IMR-90 (cell line): ENCODE measurements at regions not wholly inside any gene's neighbourhood (a gene's known extent, or its start where the extent isn't known, plus 50 kb on each side); places are given as distances from the start of the nearest gene placed in this dataset.

Experiments used
- ATAC-seq: fragments of 200-7000 bp; cut with Tn5 transposase; 2 replicates; pipeline ENCODE4 v1.9.1; 2020; ENCODE audit warnings: low read depth, mild to moderate bottlenecking, moderate library complexity
- BruUV-seq: library from RNA; stranded (reverse); fragments of 400-500 nt; replicated peaks from 2 replicates; lab custom pipeline; 2021; lab: Mats Ljungman, UMichigan
- CTCF ChIA-PET: fragments of 300-600 bp; formaldehyde crosslinking; extraction: SDS; loops from one replicate; lab custom pipeline; 2021; ENCODE audit warnings: antibody characterized with exemption; lab: Yijun Ruan, JAX
- POLR2A ChIA-PET: fragments of 300-600 bp; sonication (Branson Sonifier 250); formaldehyde crosslinking; loops from one replicate; lab custom pipeline; 2022; ENCODE audit warnings: antibody characterized with exemption; ENCODE audit not compliant: unreplicated experiment; lab: Charles Lee
- DNase-seq: peaks from one replicate; pipeline ENCODE4 v3.0.0; 2013
- H2AFZ ChIP-seq: replicated peaks from 2 replicates; pipeline ENCODE3; 2013; ENCODE audit warnings: low read length, mild to moderate bottlenecking; ENCODE audit not compliant: poor library complexity
- H2AK5ac ChIP-seq: 2 replicates; pipeline ENCODE4 v1.6.1; 2013; ENCODE audit warnings: low read depth, low read length, inconsistent platforms
- H2AK9ac ChIP-seq: replicated peaks from 2 replicates; pipeline ENCODE3; 2013; ENCODE audit warnings: mild to moderate bottlenecking, low read depth, low read length, moderate library complexity; ENCODE audit not compliant: poor library complexity
- H2BK120ac ChIP-seq: 2 replicates; pipeline ENCODE4 v1.6.1; 2013; ENCODE audit warnings: low read depth, low read length, inconsistent platforms
- H2BK15ac ChIP-seq: 3 replicates; pipeline ENCODE4 v1.6.1; 2013; ENCODE audit warnings: low read depth, low read length, inconsistent platforms
- H2BK20ac ChIP-seq: 2 replicates; pipeline ENCODE4 v1.6.1; 2013; ENCODE audit warnings: low read depth, mild to moderate bottlenecking, inconsistent platforms, low read length, moderate library complexity
- H2BK5ac ChIP-seq: 2 replicates; pipeline ENCODE4 v1.6.1; 2013; ENCODE audit warnings: mild to moderate bottlenecking, low read depth, low read length, inconsistent platforms; ENCODE audit not compliant: poor library complexity, severe bottlenecking
- H3K14ac ChIP-seq: replicated peaks from 2 replicates; pipeline ENCODE4 v1.6.1; 2013; ENCODE audit warnings: low read depth, low read length, inconsistent platforms
- H3K18ac ChIP-seq: 2 replicates; pipeline ENCODE4 v1.6.1; 2013; ENCODE audit warnings: low read depth, low read length, control low read depth
- H3K23ac ChIP-seq: 2 replicates; pipeline ENCODE4 v1.6.1; 2013; ENCODE audit warnings: low read depth, low read length, inconsistent platforms
- H3K27ac ChIP-seq: 2 replicates; pipeline ENCODE4 v1.5.1; 2013; ENCODE audit warnings: mild to moderate bottlenecking, control low read depth, low read length; ENCODE audit not compliant: insufficient read depth
- H3K27me3 ChIP-seq: 2 replicates; pipeline ENCODE4 v1.6.1; 2013; ENCODE audit warnings: low read length; ENCODE audit not compliant: control insufficient read depth, insufficient read depth
- H3K36me3 ChIP-seq: 2 replicates; pipeline ENCODE4 v1.6.1; 2013; ENCODE audit warnings: low read length, mixed read lengths; ENCODE audit not compliant: control insufficient read depth, insufficient read depth
- H3K4ac ChIP-seq: 2 replicates; pipeline ENCODE4 v1.6.1; 2013; ENCODE audit warnings: low read depth, low read length, inconsistent platforms
- H3K4me1 ChIP-seq: 2 replicates; pipeline ENCODE4 v1.6.1; 2013; ENCODE audit warnings: low read length, mixed read lengths; ENCODE audit not compliant: control insufficient read depth, insufficient read depth
- H3K4me2 ChIP-seq: 2 replicates; pipeline ENCODE4 v1.6.1; 2013; ENCODE audit warnings: low read depth, mild to moderate bottlenecking, control low read depth, low read length, moderate library complexity
- H3K4me3 ChIP-seq: 2 replicates; pipeline ENCODE4 v1.5.1; 2013; ENCODE audit warnings: low read depth, mild to moderate bottlenecking, control low read depth, low read length, moderate library complexity; ENCODE audit not compliant: insufficient read depth
- H3K56ac ChIP-seq: 2 replicates; pipeline ENCODE4 v1.6.1; 2013; ENCODE audit warnings: low read length, inconsistent platforms; ENCODE audit not compliant: insufficient read depth; ENCODE audit errors: extremely low read depth
- H3K79me1 ChIP-seq, 2 experiments: 2 replicates each; pipeline ENCODE4 v1.6.1; 2013; ENCODE audit warnings: low read length in 2 of 2, inconsistent platforms in 1 of 2, low read depth in 1 of 2
- H3K9ac ChIP-seq: 2 replicates; pipeline ENCODE4 v1.6.1; 2013; ENCODE audit warnings: low read depth, low read length, control low read depth
- H3K9me1 ChIP-seq: 2 replicates; pipeline ENCODE4 v1.6.1; 2013; ENCODE audit warnings: low read length, inconsistent platforms; ENCODE audit not compliant: insufficient read depth
- H3K9me3 ChIP-seq: 2 replicates; pipeline ENCODE4 v1.6.1; 2013; ENCODE audit warnings: low read length; ENCODE audit not compliant: control insufficient read depth, insufficient read depth
- H4K20me1 ChIP-seq: 2 replicates; pipeline ENCODE4 v1.6.1; 2013; ENCODE audit warnings: low read length, inconsistent platforms; ENCODE audit not compliant: insufficient read depth
- H4K5ac ChIP-seq: 2 replicates; pipeline ENCODE4 v1.6.1; 2013; ENCODE audit warnings: mild to moderate bottlenecking, low read depth, low read length, control low read depth
- H4K8ac ChIP-seq, 2 experiments: 2 replicates each; pipeline ENCODE4 v1.6.1; 2013; ENCODE audit warnings: low read depth in 2 of 2, low read length in 2 of 2, control low read depth in 1 of 2, inconsistent platforms in 1 of 2
- H4K91ac ChIP-seq: 2 replicates; pipeline ENCODE4 v1.6.1; 2013; ENCODE audit warnings: low read depth, low read length, inconsistent platforms; ENCODE audit not compliant: insufficient read depth
- BHLHE40 ChIP-seq: fragments of 150-350 bp; IDR thresholded peaks from 2 replicates; pipeline ENCODE4 v1.6.1; 2016; ENCODE audit warnings: mild to moderate bottlenecking, low read depth, low read length
- CEBPB ChIP-seq: IDR thresholded peaks from 2 replicates; pipeline ENCODE4 v1.6.1; 2012; ENCODE audit warnings: low read depth, low read length, improper control_type of control experiment
- CHD1 ChIP-seq: IDR thresholded peaks from 2 replicates; pipeline ENCODE4 v1.6.1; 2012; ENCODE audit warnings: low read depth, low read length, improper control_type of control experiment
- CTCF ChIP-seq: conservative IDR thresholded peaks from 2 replicates; pipeline ENCODE4 v1.5.1; 2012; ENCODE audit warnings: mild to moderate bottlenecking, low read depth, low read length, improper control_type of control experiment
- FOS ChIP-seq: fragments of 150-350 bp; IDR thresholded peaks from 2 replicates; pipeline ENCODE4 v1.6.1; 2016; ENCODE audit warnings: low read depth, low read length
- MAFK ChIP-seq: IDR thresholded peaks from 2 replicates; pipeline ENCODE4 v1.6.1; 2012; ENCODE audit warnings: low read depth, low read length, improper control_type of control experiment
- MAZ ChIP-seq: IDR thresholded peaks from 2 replicates; pipeline ENCODE4 v1.6.1; 2012; ENCODE audit warnings: low read depth, mild to moderate bottlenecking, low read length, improper control_type of control experiment, moderate library complexity, borderline replicate concordance
- MXI1 ChIP-seq: IDR thresholded peaks from 2 replicates; pipeline ENCODE4 v1.6.1; 2012; ENCODE audit warnings: low read depth, mild to moderate bottlenecking, low read length, moderate library complexity, borderline replicate concordance
- NFE2L2 ChIP-seq: fragments of 150-350 bp; IDR thresholded peaks from 2 replicates; pipeline ENCODE4 v1.6.1; 2016; ENCODE audit warnings: low read depth, mild to moderate bottlenecking, low read length
- POLR2A ChIP-seq: IDR thresholded peaks from 2 replicates; pipeline ENCODE4 v1.6.1; 2012; ENCODE audit warnings: mild to moderate bottlenecking, low read depth, low read length
- RAD21 ChIP-seq: IDR thresholded peaks from 2 replicates; pipeline ENCODE4 v1.6.1; 2012; ENCODE audit warnings: low read length, improper control_type of control experiment
- RFX5 ChIP-seq: IDR thresholded peaks from 2 replicates; pipeline ENCODE4 v1.8.0; 2012; ENCODE audit warnings: low read depth, mild to moderate bottlenecking, low read length, moderate library complexity
- SMC3 ChIP-seq: fragments of 150-350 bp; IDR thresholded peaks from 2 replicates; pipeline ENCODE4 v1.6.1; 2016; ENCODE audit warnings: low read depth, mild to moderate bottlenecking, antibody characterized with exemption, low read length, moderate library complexity
- USF2 ChIP-seq: fragments of 150-350 bp; IDR thresholded peaks from 2 replicates; pipeline ENCODE4 v1.6.1; 2017; ENCODE audit warnings: mild to moderate bottlenecking, antibody characterized with exemption, low read length, low read depth
- WGBS, 2 experiments: methylation state at CpG; one replicate each; pipeline versions ENCODE4 v1.1.5 to v1.1.7; 2013; ENCODE audit warnings: missing lambda C conversion rate in 2 of 2; ENCODE audit not compliant: insufficient read length in 1 of 2; ENCODE audit errors: extremely low coverage in 2 of 2; 5-methylcytosine and 5-hydroxymethylcytosine counted together
- dilution Hi-C: fragments of 300-500 bp; cut with HindIII; formaldehyde crosslinking; loops from one replicate; pipeline ENCODE4 v1.14.3; 2018; ENCODE audit warnings: low sequenced_read_pairs; ENCODE audit not compliant: unreplicated experiment
- in situ Hi-C: fragments of 300-500 bp; cut with MboI; formaldehyde crosslinking; loops from 3 replicates; pipeline ENCODE4 v1.14.3; 2019; ENCODE audit warnings: low sequenced_read_pairs, inconsistent platforms, mixed read lengths
- intact Hi-C: fragments of 100-400 bp; cut with micrococcal nuclease; formaldehyde crosslinking; loops from 2 replicates; pipeline ENCODE4 v1.10.0; 2022
- TF ChIP-seq, protein P1 (sequence below): fragments of 150-350 bp; IDR thresholded peaks from 2 replicates; pipeline ENCODE4 v1.6.1; 2016; ENCODE audit warnings: low read depth, mild to moderate bottlenecking, low read length, moderate library complexity, borderline replicate concordance

DNA sequence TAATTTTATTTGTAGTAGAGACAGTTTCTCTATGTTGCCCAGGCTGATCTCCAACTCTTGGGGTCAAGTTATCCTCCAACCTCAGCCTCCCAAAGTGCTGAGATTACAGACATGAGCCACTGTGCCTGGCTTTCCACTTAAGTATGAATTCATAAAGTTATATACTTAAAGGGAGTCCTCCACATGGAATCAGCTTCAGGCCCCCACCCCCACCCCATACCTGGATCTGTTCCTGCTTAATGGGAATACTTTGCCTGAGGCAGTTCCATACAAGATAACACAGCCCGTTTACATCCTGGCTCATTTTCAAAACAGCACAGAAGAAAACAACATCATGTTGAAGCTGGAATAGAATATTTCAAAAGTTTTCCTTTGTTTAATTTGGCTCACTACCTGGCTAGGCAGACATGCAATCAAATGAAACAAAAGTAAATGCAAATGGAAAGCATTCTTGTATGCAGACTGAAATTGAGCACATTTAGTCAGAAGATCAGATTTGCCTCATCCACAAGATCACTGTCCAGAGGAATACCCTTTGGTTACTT is 82.4 kb downstream of the FAT3 start:
- Histone ChIP-seq H4K5ac (no peak overlapping the region), H3K9me3 (no peaks in the 10 kb centered on the region), H3K4me1 (no peaks in the 10 kb centered on the region), H4K8ac (no peak overlapping the region), H3K27me3 (no peaks in the 10 kb centered on the region; the same call in 1 of the 2 replicates), H3K27ac (no peak overlapping the region), H2BK15ac (no peak overlapping the region), H3K23ac (no peak overlapping the region), H3K4me3 (no peak overlapping the region), H2AK9ac (no peak overlapping the region), H3K56ac (no peak overlapping the region), H2AFZ (no peak overlapping the region), H3K14ac (no peak overlapping the region), H4K20me1 (no peaks in the 10 kb centered on the region), H2BK20ac (no peak overlapping the region), H3K9me1 (no peaks in the 10 kb centered on the region), H2AK5ac (no peak overlapping the region), H4K91ac (no peak overlapping the region), H3K4me2 (no peak overlapping the region), H3K9ac (no peak overlapping the region), H3K36me3 (no peaks in the 10 kb centered on the region), H2BK5ac (no peak overlapping the region), H3K18ac (no peak overlapping the region), H3K79me1 (no peaks in the 10 kb centered on the region), H3K4ac (no peak overlapping the region), H2BK120ac (no peak overlapping the region)
- ATAC-seq (no peak), DNase-seq (no peak)
- no CpG with 5 or more reads among the region's 1 CpG for WGBS, 2 experiments
- ChIA-PET CTCF (interaction anchor here (0.7 kb wide), 1 partner anchor 85 kb away, joined by 3 read pairs; no protein-coding TSS in a partner anchor), POLR2A (no interaction called here)
- TF ChIP-seq USF2 (no peak), SMC3 (no peak), MXI1 (no peak), BHLHE40 (no peak), CTCF (no peak), FOS (no peak), NFE2L2 (no peak), POLR2A (no peak), RFX5 (no peak), MAZ (no peak), MAFK (no peak), RAD21 (no peak), CHD1 (no peak), CEBPB (no peak)
- TF ChIP-seq, protein P1, sequence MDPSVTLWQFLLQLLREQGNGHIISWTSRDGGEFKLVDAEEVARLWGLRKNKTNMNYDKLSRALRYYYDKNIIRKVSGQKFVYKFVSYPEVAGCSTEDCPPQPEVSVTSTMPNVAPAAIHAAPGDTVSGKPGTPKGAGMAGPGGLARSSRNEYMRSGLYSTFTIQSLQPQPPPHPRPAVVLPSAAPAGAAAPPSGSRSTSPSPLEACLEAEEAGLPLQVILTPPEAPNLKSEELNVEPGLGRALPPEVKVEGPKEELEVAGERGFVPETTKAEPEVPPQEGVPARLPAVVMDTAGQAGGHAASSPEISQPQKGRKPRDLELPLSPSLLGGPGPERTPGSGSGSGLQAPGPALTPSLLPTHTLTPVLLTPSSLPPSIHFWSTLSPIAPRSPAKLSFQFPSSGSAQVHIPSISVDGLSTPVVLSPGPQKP = no peak
- dilution Hi-C loops = no loop called here
- in situ Hi-C loops = no loop called here
- no TSS peak for BruUV-seq
- intact Hi-C loops = no loop called here
